Vagina (tissue), 2 donors: ENCODE measurements at regions not wholly inside any gene's neighbourhood (a gene's known extent, or its start where the extent isn't known, plus 50 kb on each side); places are given as distances from the start of the nearest gene placed in this dataset.

Experiments
- POLR2A ChIP-seq, 2 donors: fragments of 450-650 bp; IDR thresholded peaks; one replicate each; pipeline ENCODE4 v1.6.1; 2017; ENCODE audit warnings: antibody characterized with exemption in 2 of 2, mild to moderate bottlenecking in 2 of 2, moderate library complexity in 2 of 2
- TF ChIP-seq, protein P1 (sequence below), 3 experiments: fragments of 450-650 bp in 2 of 3; fragments of 200-600 bp in 1 of 3; sonication (generic) in 1 of 3; IDR thresholded peaks; one replicate each; pipeline ENCODE4 v1.5.1; 2017 to 2019; ENCODE audit warnings: antibody characterized with exemption in 3 of 3, mild to moderate bottlenecking in 2 of 3, moderate library complexity in 2 of 3

DNA sequence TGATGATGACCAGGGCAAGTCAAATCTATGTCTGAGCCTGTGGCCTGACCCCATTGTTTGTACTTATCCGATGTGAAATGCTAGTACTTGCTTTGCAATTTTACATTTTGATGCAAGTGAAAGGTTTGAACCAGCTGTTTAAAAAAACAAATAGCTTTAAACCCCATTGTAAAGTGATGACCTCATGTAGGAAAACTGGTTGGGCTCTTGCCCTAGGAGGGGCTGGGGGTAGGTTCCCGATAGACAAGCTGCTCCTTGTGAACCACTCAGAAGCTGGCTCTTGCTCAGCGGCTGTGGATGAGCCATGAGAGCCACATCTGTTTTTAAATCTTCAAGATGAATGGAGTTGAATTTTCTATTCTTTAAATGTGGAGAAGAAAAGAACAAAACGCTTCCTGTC is 185.3 kb downstream of the WDR11 start:
- TF ChIP-seq, protein P1, sequence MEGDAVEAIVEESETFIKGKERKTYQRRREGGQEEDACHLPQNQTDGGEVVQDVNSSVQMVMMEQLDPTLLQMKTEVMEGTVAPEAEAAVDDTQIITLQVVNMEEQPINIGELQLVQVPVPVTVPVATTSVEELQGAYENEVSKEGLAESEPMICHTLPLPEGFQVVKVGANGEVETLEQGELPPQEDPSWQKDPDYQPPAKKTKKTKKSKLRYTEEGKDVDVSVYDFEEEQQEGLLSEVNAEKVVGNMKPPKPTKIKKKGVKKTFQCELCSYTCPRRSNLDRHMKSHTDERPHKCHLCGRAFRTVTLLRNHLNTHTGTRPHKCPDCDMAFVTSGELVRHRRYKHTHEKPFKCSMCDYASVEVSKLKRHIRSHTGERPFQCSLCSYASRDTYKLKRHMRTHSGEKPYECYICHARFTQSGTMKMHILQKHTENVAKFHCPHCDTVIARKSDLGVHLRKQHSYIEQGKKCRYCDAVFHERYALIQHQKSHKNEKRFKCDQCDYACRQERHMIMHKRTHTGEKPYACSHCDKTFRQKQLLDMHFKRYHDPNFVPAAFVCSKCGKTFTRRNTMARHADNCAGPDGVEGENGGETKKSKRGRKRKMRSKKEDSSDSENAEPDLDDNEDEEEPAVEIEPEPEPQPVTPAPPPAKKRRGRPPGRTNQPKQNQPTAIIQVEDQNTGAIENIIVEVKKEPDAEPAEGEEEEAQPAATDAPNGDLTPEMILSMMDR (IDR thresholded peaks at IDR 0.05): no peak
- no peak for TF ChIP-seq POLR2A (IDR thresholded peaks at IDR 0.05)
